Fibroblast of villous mesenchyme (primary cell): ENCODE measurements at regions not wholly inside any gene's neighbourhood (a gene's known extent, or its start where the extent isn't known, plus 50 kb on each side); places are given as distances from the start of the nearest gene placed in this dataset.
A peak's percentile ranks its signal among the peaks of the same experiment; 100 is the strongest.

ENCODE experiments used
- DNase-seq: peaks from one replicate; pipeline ENCODE4 v3.0.0-alpha.2; 2010; ENCODE audit warnings: low read depth
- H3K4me3 ChIP-seq: 2 replicates; pipeline ENCODE4 v1.5.1; 2011; ENCODE audit warnings: low read depth, mild to moderate bottlenecking, low read length
- CTCF ChIP-seq: IDR thresholded peaks from 2 replicates; pipeline ENCODE4 v1.5.1; 2012; ENCODE audit warnings: low read depth, mild to moderate bottlenecking, low read length; ENCODE audit not compliant: insufficient read depth

- no peak for TF ChIP-seq CTCF
- DNase-seq, result no peak
- H3K4me3 ChIP-seq, result no peak overlapping the region
Measured at GRCh38 chr4:110860125-110860524, 237.2 kb upstream of the PITX2 start.

DNA sequence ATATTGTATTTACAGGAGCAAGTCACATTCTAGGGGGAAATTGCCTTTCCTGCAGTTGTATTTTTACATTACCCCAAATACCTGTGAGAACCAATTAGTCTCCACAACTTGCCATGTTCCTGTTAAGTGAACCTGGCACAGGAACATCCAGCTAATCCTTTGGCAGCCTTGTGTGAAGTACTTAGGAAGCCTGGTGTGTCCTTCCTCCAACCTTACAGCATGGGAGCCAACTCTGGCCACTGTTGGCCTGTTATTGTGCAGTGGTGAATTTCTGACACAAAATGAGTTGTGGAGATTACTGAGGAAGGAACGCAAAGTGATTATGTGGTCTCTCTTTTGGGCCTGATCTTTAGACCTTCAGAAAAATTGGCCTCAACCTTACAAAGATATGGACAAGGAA lies 238.0 kb upstream of the PITX2 start:
- no peak for TF ChIP-seq CTCF
- DNase-seq, result no peak
- H3K4me3 ChIP-seq, result no peak overlapping the region

DNA sequence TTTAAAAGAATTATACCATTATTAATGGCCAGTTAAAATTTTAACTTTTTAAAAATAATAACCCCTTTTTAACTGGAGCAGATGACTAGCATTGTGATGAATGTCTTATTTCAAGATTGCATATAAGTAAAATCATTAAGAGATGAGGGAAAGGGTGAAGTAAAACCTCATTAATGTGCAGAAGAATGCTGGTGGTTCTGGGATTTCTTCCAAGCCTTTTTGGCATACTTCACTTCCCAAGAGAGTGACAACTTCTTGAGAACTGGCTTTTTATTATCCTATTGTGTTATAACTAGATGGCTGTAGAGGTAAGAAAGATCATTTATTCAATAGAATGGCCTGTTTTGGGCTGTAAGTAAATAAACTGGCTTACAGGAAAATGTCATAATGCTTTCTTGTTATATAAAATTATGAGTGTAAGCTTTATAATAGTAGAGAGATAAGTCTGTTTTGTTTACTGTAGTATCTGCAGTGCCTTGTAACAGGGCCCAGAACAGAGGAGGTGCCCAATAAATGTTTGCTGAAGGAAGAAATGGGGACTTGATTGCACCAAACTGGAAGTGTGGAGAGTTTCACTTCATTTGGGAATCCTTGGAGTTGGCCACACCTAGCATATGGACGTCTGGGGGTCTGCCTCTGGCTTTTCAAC lies 242.9 kb upstream of the PITX2 start:
- DNase-seq, result peak; percentile 40
- no peak for TF ChIP-seq CTCF
- no peak overlapping the region for H3K4me3 ChIP-seq

GRCh38 chr4:110867251-110867960 lies 244.5 kb upstream of the PITX2 start:
- DNase-seq, result no peak
- TF ChIP-seq CTCF, result no peak
- no peak overlapping the region for H3K4me3 ChIP-seq

- no peak for TF ChIP-seq CTCF
- no peak for DNase-seq
- no peak overlapping the region for H3K4me3 ChIP-seq
Measured at GRCh38 chr4:110867981-110868720, 245.3 kb upstream of the PITX2 start.

DNA sequence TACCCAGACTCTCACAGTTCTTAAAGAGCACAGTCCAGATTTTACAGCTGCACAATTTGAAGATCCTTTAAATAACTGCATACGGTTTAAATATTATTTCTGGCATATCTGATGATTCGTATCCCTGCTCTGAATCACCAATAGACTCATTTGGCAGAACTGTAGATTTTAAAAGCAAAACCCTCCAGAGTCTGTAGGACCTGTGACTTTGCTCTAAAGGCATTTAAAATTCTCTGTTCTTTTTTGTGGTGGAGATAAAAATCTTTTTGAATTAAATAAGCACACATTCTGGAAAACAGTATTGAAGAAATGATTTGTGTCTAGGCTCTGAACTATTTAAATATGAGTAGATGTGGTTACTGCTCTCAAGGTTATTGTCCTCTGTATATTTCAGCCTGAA lies 246.2 kb upstream of the PITX2 start:
- H3K4me3 ChIP-seq, result no peak overlapping the region
- DNase-seq, result peak; percentile 8
- TF ChIP-seq CTCF, result no peak
